Ovary (tissue), 7 donors: ENCODE measurements at regions not wholly inside any gene's neighbourhood (a gene's known extent, or its start where the extent isn't known, plus 50 kb on each side); places are given as distances from the start of the nearest gene placed in this dataset.

ENCODE experiments used
- DNase-seq, 5 donors: peaks; one replicate each; pipeline ENCODE4 v3.0.0-alpha.2; 2019 to 2020
- H3K27ac ChIP-seq, 2 donors: fragments of 200-600 bp; one replicate each; pipeline versions ENCODE4 v1.5.1 to v1.8.0; 2019 to 2022
- H3K27me3 ChIP-seq: fragments of 200-600 bp; one replicate; pipeline ENCODE4 v1.8.0; 2022
- H3K36me3 ChIP-seq: fragments of 200-600 bp; sonication (generic); one replicate; pipeline ENCODE4 v1.5.1; 2019
- H3K4me1 ChIP-seq: one replicate; pipeline ENCODE4 v1.8.1; 2013; ENCODE audit warnings: mild to moderate bottlenecking, moderate library complexity; ENCODE audit not compliant: insufficient read depth
- H3K4me3 ChIP-seq: fragments of 200-600 bp; sonication (generic); one replicate; pipeline ENCODE4 v1.5.1; 2017
- H3K9me3 ChIP-seq, 2 donors: fragments of 200-600 bp in 1 of 2; sonication (generic) in 1 of 2; one replicate each; pipeline versions ENCODE4 v1.5.1 to v1.8.1; 2013 to 2019; ENCODE audit warnings: mild to moderate bottlenecking in 1 of 2, moderate library complexity in 1 of 2
- CTCF ChIP-seq, 3 donors: fragments of 450-650 bp in 2 of 3; fragments of 200-600 bp in 1 of 3; IDR thresholded peaks; one replicate each; pipeline versions ENCODE4 v1.5.1 to v1.8.0; 2016 to 2022; ENCODE audit warnings: antibody characterized with exemption in 3 of 3, mild to moderate bottlenecking in 1 of 3
- EP300 ChIP-seq: sonication (generic); formaldehyde crosslinking; IDR thresholded peaks from one replicate; pipeline ENCODE4 v1.6.1; 2017; ENCODE audit warnings: antibody characterized with exemption
- POLR2A ChIP-seq: fragments of 450-650 bp; IDR thresholded peaks from one replicate; pipeline ENCODE4 v1.6.1; 2017; ENCODE audit warnings: antibody characterized with exemption, mild to moderate bottlenecking, moderate library complexity
- WGBS, 3 donors: extraction: QIAGEN DNeasy Blood & Tissue Kit in 1 of 3; methylation state at CpG; one replicate each; pipeline versions ENCODE4 v1.1.5 to v1.1.7; 2013 to 2017; 5-methylcytosine and 5-hydroxymethylcytosine counted together
- intact Hi-C, 4 donors: fragments of 100-400 bp; cut with DNase I; formaldehyde crosslinking; loops; one replicate each; pipeline versions ENCODE4 v1.11.0 to v1.15.1; 2022 to 2023
- donor health status: DM: no; HTN: no; CAD: no; lungs with moderate emphysema.
- donor health status: DM: no; HTN: no; CAD: no.
- donor health status: Bipolar disorder and iron deficiency.
- donor health status: DM: no; HTN: no; CAD: no.
- donor health status: DM: yes; HTN: yes; CAD: no.

GRCh38 chr20:22795433-22795832, 211.1 kb upstream of the FOXA2 start:
- intact Hi-C loops, result no loop called here
- no peak for DNase-seq
- H3K9me3 ChIP-seq, result no peaks in the 10 kb centered on the region
- H3K4me1 ChIP-seq, result peaks cover 4% of the 10 kb centered on the region
- WGBS, 3 donors, result 25 to 33% (median 28%) methylated on average over 5 of the region's 5 CpGs
- H3K27me3 ChIP-seq, result no peaks in the 10 kb centered on the region
- TF ChIP-seq EP300, result no peak
- no peak for TF ChIP-seq POLR2A
- TF ChIP-seq CTCF (IDR thresholded peaks at IDR 0.05), result no peak
- H3K4me3 ChIP-seq, result no peak overlapping the region
- H3K36me3 ChIP-seq, result no peaks in the 10 kb centered on the region
- peak overlapping the region; percentile 23 to 37 for H3K27ac ChIP-seq

GRCh38 chr20:22795871-22796270, 211.5 kb upstream of the FOXA2 start:
- Histone ChIP-seq H3K27ac (peak overlapping the region in 1 of 2 donors; percentile 23), H3K4me3 (no peak overlapping the region), H3K27me3 (no peaks in the 10 kb centered on the region), H3K9me3 (no peaks in the 10 kb centered on the region), H3K4me1 (peaks cover 4% of the 10 kb centered on the region), H3K36me3 (no peaks in the 10 kb centered on the region)
- TF ChIP-seq CTCF (IDR thresholded peaks at IDR 0.05) (no peak), EP300 (no peak), POLR2A (no peak)
- DNase-seq, result peak; percentile 52 to 82 (median 66)
- intact Hi-C loops, result no loop called here
- WGBS, 3 donors, result 3 to 8% (median 6%) methylated on average over 4 of the region's 4 CpGs

- Histone ChIP-seq H3K4me3 (no peak overlapping the region), H3K27ac (peak overlapping the region in 1 of 2 donors; percentile 9), H3K9me3 (no peaks in the 10 kb centered on the region), H3K27me3 (no peaks in the 10 kb centered on the region), H3K36me3 (no peaks in the 10 kb centered on the region), H3K4me1 (peaks cover 4% of the 10 kb centered on the region)
- TF ChIP-seq CTCF (IDR thresholded peaks at IDR 0.05), result no peak
- TF ChIP-seq EP300, result no peak
- TF ChIP-seq POLR2A, result no peak
- intact Hi-C loops, result no loop called here
- DNase-seq, result no peak
- WGBS, 3 donors, result 21 to 29% (median 25%) methylated on average over 5 of the region's 5 CpGs
These were observed 212.2 kb upstream of the FOXA2 start for GRCh38 chr20:22796469-22797077.

GRCh38 chr20:22797103-22797502, 212.7 kb upstream of the FOXA2 start:
- WGBS, 3 donors, result 86 to 88% (median 87%) methylated on average over 3 of the region's 3 CpGs
- Histone ChIP-seq H3K36me3 (no peaks in the 10 kb centered on the region), H3K4me1 (peaks cover 4% of the 10 kb centered on the region), H3K27me3 (no peaks in the 10 kb centered on the region), H3K9me3 (no peaks in the 10 kb centered on the region), H3K27ac (no peak overlapping the region), H3K4me3 (no peak overlapping the region)
- TF ChIP-seq POLR2A (no peak), EP300 (no peak), CTCF (IDR thresholded peaks at IDR 0.05) (no peak)
- no peak for DNase-seq
- intact Hi-C loops, result no loop called here
